ENCODE measurements at regions not wholly inside any gene's neighbourhood (a gene's known extent, or its start where the extent isn't known, plus 50 kb on each side); places are given as distances from the start of the nearest gene placed in this dataset.
"Not testable (repeated sequence)": the region's sequence is repeated elsewhere in the genome, so short reads cannot be mapped to it uniquely, and the experiment has no call there.

DNA sequence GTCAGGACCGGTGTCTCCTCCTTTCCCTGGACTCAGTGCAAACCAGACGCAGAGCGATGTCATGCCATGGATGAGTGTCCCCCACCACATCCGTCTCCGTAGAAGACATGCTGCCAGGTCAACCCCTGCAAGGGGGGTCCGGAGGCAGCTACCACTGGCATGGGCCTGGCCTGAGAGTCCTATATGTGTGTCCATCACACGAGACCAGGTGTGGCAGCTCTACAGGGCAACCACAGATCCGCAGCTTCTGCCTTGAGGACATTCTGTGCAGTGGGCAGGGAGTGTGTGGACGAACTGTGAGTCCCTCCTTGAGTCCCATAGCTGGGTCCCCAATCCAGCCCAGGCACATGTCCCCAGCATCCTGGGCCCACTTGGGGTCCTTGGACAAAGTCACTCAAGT, 133.6 kb downstream of the TNFRSF13B start:
- H3K27ac ChIP-seq (ENCODE audit: low read depth, low read length); H3K79me2 ChIP-seq (ENCODE audit: control insufficient read depth, low read length); H3K9me2 ChIP-seq (replicated peaks; ENCODE audit: control insufficient read depth, low read length); H3K4me1 ChIP-seq (ENCODE audit: control insufficient read depth, low read length); H3K4me3 ChIP-seq (ENCODE audit: low read length); H3F3A ChIP-seq (ENCODE audit: control insufficient read depth, insufficient read depth); H3K27me3 ChIP-seq (ENCODE audit: control insufficient read depth, low read length); H3K9me3 ChIP-seq (ENCODE audit: control insufficient read depth, insufficient read depth, low read length); H3K36me3 ChIP-seq (ENCODE audit: control insufficient read depth, low read length); H4K20me1 ChIP-seq (ENCODE audit: control insufficient read depth, insufficient read depth, low read depth, low read length); H3K4me2 ChIP-seq (ENCODE audit: low read length): not testable (repeated sequence)

DNA sequence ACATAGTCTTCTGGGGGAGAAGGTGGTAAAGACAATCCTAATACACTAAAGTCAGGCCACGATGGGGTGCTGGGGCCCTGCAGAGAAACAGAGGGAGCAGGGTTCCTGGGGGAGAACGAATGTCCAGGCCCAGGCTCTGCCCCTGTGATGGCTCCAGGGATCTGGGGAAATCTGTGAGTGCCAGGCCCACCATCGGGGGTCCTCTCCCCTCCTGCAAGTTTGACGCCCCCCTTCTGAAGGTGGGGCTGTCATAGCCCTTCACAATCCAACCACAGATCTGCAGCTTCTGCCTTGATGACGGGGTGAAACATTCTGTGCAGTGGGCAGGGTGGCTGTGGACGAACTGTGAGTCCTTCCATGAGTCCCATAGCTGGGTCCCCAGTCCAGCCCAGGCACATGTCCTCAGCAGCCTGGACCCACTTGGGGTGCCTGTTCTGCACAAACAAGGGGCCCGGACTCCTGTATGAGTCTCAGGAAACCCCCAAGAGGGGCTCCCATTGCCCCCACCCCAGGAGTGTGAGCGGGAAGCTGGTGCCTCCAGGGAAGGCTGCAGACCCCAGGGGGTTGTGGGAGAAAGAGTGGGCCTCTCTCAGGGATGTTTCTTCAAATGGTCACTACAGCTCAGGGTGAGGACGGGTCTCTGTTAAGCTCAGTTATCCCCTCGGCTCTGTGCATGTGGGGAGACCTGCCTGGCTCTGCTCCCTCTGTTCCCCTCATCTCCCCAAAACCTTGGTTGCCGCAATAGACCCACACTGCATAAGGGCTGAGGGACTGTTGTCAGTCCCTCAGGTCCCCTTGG, 134.3 kb downstream of the TNFRSF13B start:
- not testable (repeated sequence) for H3K4me1 ChIP-seq (ENCODE audit: control insufficient read depth, low read length); H3K9me3 ChIP-seq (ENCODE audit: control insufficient read depth, insufficient read depth, low read length); H3K4me2 ChIP-seq (ENCODE audit: low read length); H4K20me1 ChIP-seq (ENCODE audit: control insufficient read depth, insufficient read depth, low read depth, low read length); H3F3A ChIP-seq (ENCODE audit: control insufficient read depth, insufficient read depth); H3K9me2 ChIP-seq (replicated peaks; ENCODE audit: control insufficient read depth, low read length); H3K36me3 ChIP-seq (ENCODE audit: control insufficient read depth, low read length); H3K27ac ChIP-seq (ENCODE audit: low read depth, low read length); H3K79me2 ChIP-seq (ENCODE audit: control insufficient read depth, low read length); H3K4me3 ChIP-seq (ENCODE audit: low read length); H3K27me3 ChIP-seq (ENCODE audit: control insufficient read depth, low read length)

DNA sequence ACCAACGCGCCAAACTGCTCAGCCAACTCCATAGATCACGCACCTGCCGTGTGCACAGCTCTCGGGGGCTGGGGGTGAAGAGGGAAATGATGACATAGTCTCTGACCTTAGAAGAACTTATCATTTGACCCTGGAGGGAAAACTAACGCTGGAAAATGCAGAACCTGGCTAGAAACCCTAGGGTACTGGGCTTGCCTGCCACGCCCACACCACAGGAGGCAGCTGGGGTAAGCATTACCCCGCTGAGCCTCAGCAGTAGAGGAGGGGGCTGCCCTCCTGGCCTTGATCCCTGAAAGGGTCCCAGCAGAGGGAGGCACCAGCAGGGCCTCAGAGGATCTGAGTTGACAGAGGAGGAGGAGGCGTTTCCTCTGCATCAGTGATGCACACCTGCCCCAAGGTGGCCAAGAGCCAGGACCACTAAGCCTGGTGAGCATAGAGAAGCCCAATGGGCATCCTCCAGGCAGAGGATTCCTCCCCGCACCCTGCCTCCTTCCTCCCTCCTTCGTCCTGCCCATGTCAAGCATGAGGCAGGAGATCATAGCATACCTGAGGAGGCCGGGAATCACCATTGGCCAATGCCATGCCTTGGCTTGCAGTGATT, 135.5 kb downstream of the TNFRSF13B start:
- H3F3A ChIP-seq (ENCODE audit: control insufficient read depth, insufficient read depth); H3K4me2 ChIP-seq (ENCODE audit: low read length); H3K4me1 ChIP-seq (ENCODE audit: control insufficient read depth, low read length); H3K9me2 ChIP-seq (replicated peaks; ENCODE audit: control insufficient read depth, low read length); H3K27me3 ChIP-seq (ENCODE audit: control insufficient read depth, low read length); H3K4me3 ChIP-seq (ENCODE audit: low read length); H4K20me1 ChIP-seq (ENCODE audit: control insufficient read depth, insufficient read depth, low read depth, low read length); H3K9me3 ChIP-seq (ENCODE audit: control insufficient read depth, insufficient read depth, low read length); H3K36me3 ChIP-seq (ENCODE audit: control insufficient read depth, low read length); H3K79me2 ChIP-seq (ENCODE audit: control insufficient read depth, low read length); H3K27ac ChIP-seq (ENCODE audit: low read depth, low read length): not testable (repeated sequence)

DNA sequence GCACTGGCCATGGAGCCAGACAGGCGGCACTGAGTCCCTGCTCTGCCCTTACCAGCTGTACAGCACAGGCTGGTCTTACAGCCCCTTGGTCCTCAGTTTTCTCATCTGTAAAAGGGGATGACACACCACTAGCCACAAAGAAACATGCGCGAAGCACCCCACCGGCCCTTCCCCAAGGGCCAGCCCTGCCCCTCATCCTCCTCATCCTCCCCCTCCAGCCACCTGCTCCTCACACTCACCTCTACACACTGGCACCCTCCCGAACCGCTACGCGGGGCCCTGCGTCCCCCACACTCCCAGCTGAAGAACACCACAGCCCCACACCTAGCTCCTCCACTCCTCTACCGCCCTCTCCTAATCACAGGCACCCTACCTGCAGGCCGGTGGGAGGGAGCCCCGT, 138.4 kb downstream of the TNFRSF13B start:
- H3K9me2 ChIP-seq (replicated peaks; ENCODE audit: control insufficient read depth, low read length); H3K9me3 ChIP-seq (ENCODE audit: control insufficient read depth, insufficient read depth, low read length); H3K27ac ChIP-seq (ENCODE audit: low read depth, low read length); H3F3A ChIP-seq (ENCODE audit: control insufficient read depth, insufficient read depth); H3K4me1 ChIP-seq (ENCODE audit: control insufficient read depth, low read length); H3K36me3 ChIP-seq (ENCODE audit: control insufficient read depth, low read length); H3K79me2 ChIP-seq (ENCODE audit: control insufficient read depth, low read length); H4K20me1 ChIP-seq (ENCODE audit: control insufficient read depth, insufficient read depth, low read depth, low read length); H3K27me3 ChIP-seq (ENCODE audit: control insufficient read depth, low read length); H3K4me3 ChIP-seq (ENCODE audit: low read length); H3K4me2 ChIP-seq (ENCODE audit: low read length): not testable (repeated sequence)

DNA sequence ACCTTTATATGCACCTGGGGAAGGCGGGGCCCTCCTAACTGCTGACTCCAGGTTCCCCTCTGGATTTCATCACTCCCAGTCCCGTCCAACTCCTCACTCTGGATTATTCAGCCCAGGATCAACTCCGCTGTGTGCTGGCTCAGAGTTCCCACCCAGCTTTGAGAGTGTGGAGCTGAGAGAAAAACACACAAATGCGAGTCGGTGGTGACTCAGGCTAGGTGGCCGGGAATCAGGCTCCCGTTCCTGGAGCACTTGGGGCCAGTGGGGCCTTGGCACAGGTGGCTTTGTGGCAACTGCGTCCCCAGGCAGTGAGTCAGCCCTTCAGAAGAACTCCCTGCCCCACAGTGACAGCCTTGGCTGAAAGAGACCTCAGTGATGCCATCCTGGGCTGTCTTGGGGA, 139.1 kb downstream of the TNFRSF13B start:
- H3K9me3 ChIP-seq (ENCODE audit: control insufficient read depth, insufficient read depth, low read length); H3K9me2 ChIP-seq (replicated peaks; ENCODE audit: control insufficient read depth, low read length); H3K36me3 ChIP-seq (ENCODE audit: control insufficient read depth, low read length); H3K27ac ChIP-seq (ENCODE audit: low read depth, low read length); H3K4me3 ChIP-seq (ENCODE audit: low read length); H3K4me2 ChIP-seq (ENCODE audit: low read length); H3K4me1 ChIP-seq (ENCODE audit: control insufficient read depth, low read length); H3K79me2 ChIP-seq (ENCODE audit: control insufficient read depth, low read length); H3F3A ChIP-seq (ENCODE audit: control insufficient read depth, insufficient read depth); H3K27me3 ChIP-seq (ENCODE audit: control insufficient read depth, low read length); H4K20me1 ChIP-seq (ENCODE audit: control insufficient read depth, insufficient read depth, low read depth, low read length): not testable (repeated sequence)

DNA sequence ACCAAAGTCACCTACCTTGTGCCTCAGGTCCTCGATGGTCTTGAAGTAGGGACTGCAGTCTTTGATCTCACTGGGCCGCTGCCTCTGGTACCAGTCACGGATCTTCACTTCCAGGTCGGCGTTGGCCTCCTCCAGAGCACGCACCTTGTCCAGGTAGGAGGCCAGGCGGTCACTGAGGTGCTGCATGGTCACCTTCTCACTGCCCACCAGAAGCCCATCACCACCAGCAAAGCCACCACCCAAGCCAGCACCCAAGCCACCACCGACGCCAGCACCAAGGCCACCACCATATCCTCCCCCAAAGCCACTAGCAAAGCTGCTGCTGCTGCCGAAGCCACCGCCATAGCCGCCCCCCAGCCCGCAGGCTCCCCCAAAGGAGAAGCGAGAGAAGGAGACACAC, 139.7 kb downstream of the TNFRSF13B start:
- not testable (repeated sequence) for H3K9me2 ChIP-seq (replicated peaks; ENCODE audit: control insufficient read depth, low read length); H3K4me3 ChIP-seq (ENCODE audit: low read length); H3K36me3 ChIP-seq (ENCODE audit: control insufficient read depth, low read length); H3K27ac ChIP-seq (ENCODE audit: low read depth, low read length); H3K4me2 ChIP-seq (ENCODE audit: low read length); H3K4me1 ChIP-seq (ENCODE audit: control insufficient read depth, low read length); H3K9me3 ChIP-seq (ENCODE audit: control insufficient read depth, insufficient read depth, low read length); H4K20me1 ChIP-seq (ENCODE audit: control insufficient read depth, insufficient read depth, low read depth, low read length); H3F3A ChIP-seq (ENCODE audit: control insufficient read depth, insufficient read depth); H3K79me2 ChIP-seq (ENCODE audit: control insufficient read depth, low read length); H3K27me3 ChIP-seq (ENCODE audit: control insufficient read depth, low read length)

DNA sequence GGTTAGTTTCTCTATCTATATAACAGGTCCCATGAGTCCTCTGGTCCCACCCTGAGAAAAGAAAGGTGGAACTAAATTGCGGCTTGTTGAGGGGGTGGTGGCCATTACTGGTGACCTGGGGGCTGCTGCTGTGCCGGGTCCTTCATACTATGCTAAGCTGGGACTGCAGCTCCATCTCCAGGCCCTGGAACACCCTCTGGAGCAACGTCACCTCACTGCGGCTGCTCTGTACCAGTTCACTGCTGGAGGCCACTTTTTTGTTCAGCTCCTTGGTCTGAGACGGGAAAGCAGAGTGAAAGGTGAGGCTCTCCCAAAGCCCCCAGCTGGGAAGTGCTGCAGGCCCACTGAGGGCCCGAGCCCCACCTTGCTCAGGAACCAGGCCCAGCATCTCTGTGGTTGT, 140.7 kb downstream of the CCDC144A start:
- not testable (repeated sequence) for H3K9me2 ChIP-seq (replicated peaks; ENCODE audit: control insufficient read depth, low read length); H3K27ac ChIP-seq (ENCODE audit: low read depth, low read length); H3K79me2 ChIP-seq (ENCODE audit: control insufficient read depth, low read length); H3K36me3 ChIP-seq (ENCODE audit: control insufficient read depth, low read length); H3F3A ChIP-seq (ENCODE audit: control insufficient read depth, insufficient read depth); H3K4me1 ChIP-seq (ENCODE audit: control insufficient read depth, low read length); H4K20me1 ChIP-seq (ENCODE audit: control insufficient read depth, insufficient read depth, low read depth, low read length); H3K27me3 ChIP-seq (ENCODE audit: control insufficient read depth, low read length); H3K9me3 ChIP-seq (ENCODE audit: control insufficient read depth, insufficient read depth, low read length); H3K4me3 ChIP-seq (ENCODE audit: low read length); H3K4me2 ChIP-seq (ENCODE audit: low read length)

DNA sequence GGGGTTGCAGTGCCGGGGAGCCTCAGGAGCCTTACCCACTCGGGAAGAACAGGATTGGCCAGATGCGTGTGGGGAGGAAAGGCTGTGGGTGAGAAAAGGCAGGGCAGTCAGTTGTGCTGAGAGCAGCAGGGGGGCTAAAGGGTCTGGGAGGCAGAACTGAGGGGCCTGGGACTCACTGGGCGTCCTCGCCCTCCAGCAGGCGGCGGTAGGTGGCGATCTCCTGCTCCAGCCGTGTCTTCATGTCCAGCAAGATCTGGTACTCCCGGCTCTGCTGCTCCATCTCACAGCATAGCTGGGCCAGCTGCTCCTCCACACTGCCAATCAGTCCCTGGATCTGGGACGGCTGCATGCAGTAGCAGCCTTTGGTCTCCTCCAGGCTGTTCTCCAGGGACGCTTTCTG, 140.2 kb downstream of the CCDC144A start:
- H3K27me3 ChIP-seq (ENCODE audit: control insufficient read depth, low read length); H3K79me2 ChIP-seq (ENCODE audit: control insufficient read depth, low read length): not testable (repeated sequence)

More for the DNA sequence above, 140.2 kb downstream of the CCDC144A start:
- H3K4me3 ChIP-seq (ENCODE audit: low read length); H3K27ac ChIP-seq (ENCODE audit: low read depth, low read length); H3K9me3 ChIP-seq (ENCODE audit: control insufficient read depth, insufficient read depth, low read length); H3F3A ChIP-seq (ENCODE audit: control insufficient read depth, insufficient read depth); H4K20me1 ChIP-seq (ENCODE audit: control insufficient read depth, insufficient read depth, low read depth, low read length); H3K4me2 ChIP-seq (ENCODE audit: low read length); H3K9me2 ChIP-seq (replicated peaks; ENCODE audit: control insufficient read depth, low read length); H3K4me1 ChIP-seq (ENCODE audit: control insufficient read depth, low read length); H3K36me3 ChIP-seq (ENCODE audit: control insufficient read depth, low read length): not testable (repeated sequence)

All from DOHH2 (cell line).